ENCODE measurements at regions not wholly inside any gene's neighbourhood (a gene's known extent, or its start where the extent isn't known, plus 50 kb on each side); places are given as distances from the start of the nearest gene placed in this dataset.

DNA sequence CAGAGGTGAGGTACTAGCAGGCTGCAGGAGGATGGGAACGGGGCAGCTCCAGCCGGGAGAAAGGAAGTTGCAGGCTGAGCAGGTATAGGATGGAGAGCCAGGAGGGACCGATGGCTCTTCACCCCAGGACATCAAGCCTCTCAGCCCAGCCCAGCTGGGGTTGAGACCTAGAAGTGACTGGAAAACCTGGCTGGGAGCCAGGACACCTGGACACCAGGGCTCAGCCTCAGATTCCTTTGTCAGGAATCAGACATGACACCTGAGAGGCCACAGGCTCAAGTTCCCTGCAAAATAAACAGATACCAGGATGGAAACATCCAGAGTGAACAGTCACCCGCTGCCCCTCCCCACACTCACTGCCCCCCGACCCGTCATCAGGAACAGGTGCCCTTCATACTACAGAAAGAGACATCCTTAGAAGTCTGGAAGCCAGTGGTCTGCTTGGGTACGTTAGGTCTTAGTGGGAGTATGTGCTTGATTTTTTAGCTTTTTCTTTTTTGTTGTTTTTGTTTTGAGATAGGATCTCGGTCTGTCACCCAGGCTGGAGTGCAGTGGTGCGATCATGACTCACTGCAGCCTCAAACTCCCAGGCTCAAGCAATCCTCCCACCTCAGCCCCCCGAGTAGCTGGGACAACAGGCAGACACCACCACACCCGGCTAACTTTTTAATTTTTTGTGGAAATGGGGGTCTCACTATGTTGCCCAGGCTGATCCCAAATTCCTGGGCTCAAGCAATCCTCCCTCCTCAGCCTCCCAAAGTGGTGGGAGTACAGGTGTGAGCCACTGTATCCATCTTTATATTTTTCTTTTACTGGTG, 74.5 kb upstream of the CALM2 start (continued):
- TF ChIP-seq, protein P1, sequence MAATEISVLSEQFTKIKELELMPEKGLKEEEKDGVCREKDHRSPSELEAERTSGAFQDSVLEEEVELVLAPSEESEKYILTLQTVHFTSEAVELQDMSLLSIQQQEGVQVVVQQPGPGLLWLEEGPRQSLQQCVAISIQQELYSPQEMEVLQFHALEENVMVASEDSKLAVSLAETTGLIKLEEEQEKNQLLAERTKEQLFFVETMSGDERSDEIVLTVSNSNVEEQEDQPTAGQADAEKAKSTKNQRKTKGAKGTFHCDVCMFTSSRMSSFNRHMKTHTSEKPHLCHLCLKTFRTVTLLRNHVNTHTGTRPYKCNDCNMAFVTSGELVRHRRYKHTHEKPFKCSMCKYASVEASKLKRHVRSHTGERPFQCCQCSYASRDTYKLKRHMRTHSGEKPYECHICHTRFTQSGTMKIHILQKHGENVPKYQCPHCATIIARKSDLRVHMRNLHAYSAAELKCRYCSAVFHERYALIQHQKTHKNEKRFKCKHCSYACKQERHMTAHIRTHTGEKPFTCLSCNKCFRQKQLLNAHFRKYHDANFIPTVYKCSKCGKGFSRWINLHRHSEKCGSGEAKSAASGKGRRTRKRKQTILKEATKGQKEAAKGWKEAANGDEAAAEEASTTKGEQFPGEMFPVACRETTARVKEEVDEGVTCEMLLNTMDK (IDR thresholded peaks at IDR 0.05; ENCODE audit: borderline replicate concordance, insufficient read depth, low read depth, low read length, poor library complexity, severe bottlenecking), result no peak
- TF ChIP-seq ZNF766 (CRISPR knock-in tag; conservative IDR thresholded peaks at IDR 0.05), result no peak
- peak; percentile 44; the same call in 1 of the 2 replicates for TF ChIP-seq FOXP1 (CRISPR knock-in tag; IDR thresholded peaks at IDR 0.05)
- peak; percentile 50 to 52; a peak in 2 of 4 replicates for TF ChIP-seq KDM1A (IDR thresholded peaks at IDR 0.05)
- TF ChIP-seq HIVEP1 (CRISPR knock-in tag; IDR thresholded peaks at IDR 0.05), result no peak
- no peak for TF ChIP-seq HSF4 (CRISPR knock-in tag; IDR thresholded peaks at IDR 0.05; ENCODE audit: borderline replicate concordance)
- TF ChIP-seq, protein P2, sequence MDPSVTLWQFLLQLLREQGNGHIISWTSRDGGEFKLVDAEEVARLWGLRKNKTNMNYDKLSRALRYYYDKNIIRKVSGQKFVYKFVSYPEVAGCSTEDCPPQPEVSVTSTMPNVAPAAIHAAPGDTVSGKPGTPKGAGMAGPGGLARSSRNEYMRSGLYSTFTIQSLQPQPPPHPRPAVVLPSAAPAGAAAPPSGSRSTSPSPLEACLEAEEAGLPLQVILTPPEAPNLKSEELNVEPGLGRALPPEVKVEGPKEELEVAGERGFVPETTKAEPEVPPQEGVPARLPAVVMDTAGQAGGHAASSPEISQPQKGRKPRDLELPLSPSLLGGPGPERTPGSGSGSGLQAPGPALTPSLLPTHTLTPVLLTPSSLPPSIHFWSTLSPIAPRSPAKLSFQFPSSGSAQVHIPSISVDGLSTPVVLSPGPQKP (CRISPR knock-in tag; IDR thresholded peaks at IDR 0.05), result no peak
- 0 out of 2 replicates have a peak, but pooled peaks have one; percentile 40 for TF ChIP-seq LCOR (CRISPR knock-in tag; IDR thresholded peaks at IDR 0.05)
- no peak; the same call in 1 of the 2 replicates for TF ChIP-seq MBD2 (IDR thresholded peaks at IDR 0.05; ENCODE audit: borderline replicate concordance, low read depth)
- TF ChIP-seq, protein P3, sequence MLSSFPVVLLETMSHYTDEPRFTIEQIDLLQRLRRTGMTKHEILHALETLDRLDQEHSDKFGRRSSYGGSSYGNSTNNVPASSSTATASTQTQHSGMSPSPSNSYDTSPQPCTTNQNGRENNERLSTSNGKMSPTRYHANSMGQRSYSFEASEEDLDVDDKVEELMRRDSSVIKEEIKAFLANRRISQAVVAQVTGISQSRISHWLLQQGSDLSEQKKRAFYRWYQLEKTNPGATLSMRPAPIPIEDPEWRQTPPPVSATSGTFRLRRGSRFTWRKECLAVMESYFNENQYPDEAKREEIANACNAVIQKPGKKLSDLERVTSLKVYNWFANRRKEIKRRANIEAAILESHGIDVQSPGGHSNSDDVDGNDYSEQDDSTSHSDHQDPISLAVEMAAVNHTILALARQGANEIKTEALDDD (IDR thresholded peaks at IDR 0.05), result no peak
- TF ChIP-seq CBFA2T3 (IDR thresholded peaks at IDR 0.05), result peak; percentile 64
- TF ChIP-seq ZNF707 (CRISPR knock-in tag; conservative IDR thresholded peaks at IDR 0.05), result no peak
- TF ChIP-seq JUN (IDR thresholded peaks at IDR 0.05; ENCODE audit: borderline replicate concordance, low read depth, low read length), result peak; percentile 64; the same call in 1 of the 2 replicates
- no peak for TF ChIP-seq JUN (CRISPR knock-in tag; IDR thresholded peaks at IDR 0.05; ENCODE audit: borderline replicate concordance)
- TF ChIP-seq, protein P4, sequence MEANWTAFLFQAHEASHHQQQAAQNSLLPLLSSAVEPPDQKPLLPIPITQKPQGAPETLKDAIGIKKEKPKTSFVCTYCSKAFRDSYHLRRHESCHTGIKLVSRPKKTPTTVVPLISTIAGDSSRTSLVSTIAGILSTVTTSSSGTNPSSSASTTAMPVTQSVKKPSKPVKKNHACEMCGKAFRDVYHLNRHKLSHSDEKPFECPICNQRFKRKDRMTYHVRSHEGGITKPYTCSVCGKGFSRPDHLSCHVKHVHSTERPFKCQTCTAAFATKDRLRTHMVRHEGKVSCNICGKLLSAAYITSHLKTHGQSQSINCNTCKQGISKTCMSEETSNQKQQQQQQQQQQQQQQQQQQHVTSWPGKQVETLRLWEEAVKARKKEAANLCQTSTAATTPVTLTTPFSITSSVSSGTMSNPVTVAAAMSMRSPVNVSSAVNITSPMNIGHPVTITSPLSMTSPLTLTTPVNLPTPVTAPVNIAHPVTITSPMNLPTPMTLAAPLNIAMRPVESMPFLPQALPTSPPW (CRISPR knock-in tag; IDR thresholded peaks at IDR 0.05), result peak; percentile 45; the same call in 1 of the 2 replicates

Measured in K562 (cell line).